Nephron (organoid): ENCODE measurements at regions not wholly inside any gene's neighbourhood (a gene's known extent, or its start where the extent isn't known, plus 50 kb on each side); places are given as distances from the start of the nearest gene placed in this dataset.

Experiments
- H3K27ac Mint-ChIP-seq, 3 experiments: 2 replicates each; pipeline ENCODE4 v1.8.0; 2020; ENCODE audit warnings: mixed read lengths in 3 of 3, mild to moderate bottlenecking in 2 of 3, moderate library complexity in 1 of 3
- H3K27me3 Mint-ChIP-seq: 2 replicates; pipeline ENCODE4 v1.8.0; 2021; ENCODE audit warnings: low read depth, mild to moderate bottlenecking, moderate library complexity, mixed read lengths
- H3K36me3 Mint-ChIP-seq: 2 replicates; pipeline ENCODE4 v1.8.0; 2020; ENCODE audit warnings: low read depth, mixed read lengths
- H3K4me1 Mint-ChIP-seq: 2 replicates; pipeline ENCODE4 v1.8.0; 2020; ENCODE audit warnings: mixed read lengths
- H3K4me3 Mint-ChIP-seq, 3 experiments: 2 replicates each; pipeline ENCODE4 v1.8.0; 2020; ENCODE audit warnings: mild to moderate bottlenecking in 3 of 3, mixed read lengths in 3 of 3, moderate library complexity in 2 of 3
- H3K9me3 Mint-ChIP-seq: 2 replicates; pipeline ENCODE4 v1.8.0; 2020; ENCODE audit warnings: mixed read lengths
- TF ChIP-seq, protein P1 (sequence below), 3 experiments: fragments of 200-600 bp; sonication (generic); IDR thresholded peaks; one replicate each; pipeline ENCODE4 v1.5.0; 2021; ENCODE audit warnings: antibody characterized with exemption in 3 of 3; ENCODE audit not compliant: unreplicated experiment in 3 of 3

- no peaks in the 10 kb centered on the region for H3K9me3 Mint-ChIP-seq
- H3K4me1 Mint-ChIP-seq: no peaks in the 10 kb centered on the region
- no peak overlapping the region for H3K4me3 Mint-ChIP-seq
- H3K36me3 Mint-ChIP-seq: no peaks in the 10 kb centered on the region
- H3K27me3 Mint-ChIP-seq: no peaks in the 10 kb centered on the region
- TF ChIP-seq, protein P1, sequence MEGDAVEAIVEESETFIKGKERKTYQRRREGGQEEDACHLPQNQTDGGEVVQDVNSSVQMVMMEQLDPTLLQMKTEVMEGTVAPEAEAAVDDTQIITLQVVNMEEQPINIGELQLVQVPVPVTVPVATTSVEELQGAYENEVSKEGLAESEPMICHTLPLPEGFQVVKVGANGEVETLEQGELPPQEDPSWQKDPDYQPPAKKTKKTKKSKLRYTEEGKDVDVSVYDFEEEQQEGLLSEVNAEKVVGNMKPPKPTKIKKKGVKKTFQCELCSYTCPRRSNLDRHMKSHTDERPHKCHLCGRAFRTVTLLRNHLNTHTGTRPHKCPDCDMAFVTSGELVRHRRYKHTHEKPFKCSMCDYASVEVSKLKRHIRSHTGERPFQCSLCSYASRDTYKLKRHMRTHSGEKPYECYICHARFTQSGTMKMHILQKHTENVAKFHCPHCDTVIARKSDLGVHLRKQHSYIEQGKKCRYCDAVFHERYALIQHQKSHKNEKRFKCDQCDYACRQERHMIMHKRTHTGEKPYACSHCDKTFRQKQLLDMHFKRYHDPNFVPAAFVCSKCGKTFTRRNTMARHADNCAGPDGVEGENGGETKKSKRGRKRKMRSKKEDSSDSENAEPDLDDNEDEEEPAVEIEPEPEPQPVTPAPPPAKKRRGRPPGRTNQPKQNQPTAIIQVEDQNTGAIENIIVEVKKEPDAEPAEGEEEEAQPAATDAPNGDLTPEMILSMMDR (IDR thresholded peaks at IDR 0.05; ENCODE audit: unreplicated experiment in 3 of 3): no peak
- no peak overlapping the region for H3K27ac Mint-ChIP-seq
Observed at GRCh38 chr4:132596186-132596585, 552.9 kb upstream of the PCDH10 start.

DNA sequence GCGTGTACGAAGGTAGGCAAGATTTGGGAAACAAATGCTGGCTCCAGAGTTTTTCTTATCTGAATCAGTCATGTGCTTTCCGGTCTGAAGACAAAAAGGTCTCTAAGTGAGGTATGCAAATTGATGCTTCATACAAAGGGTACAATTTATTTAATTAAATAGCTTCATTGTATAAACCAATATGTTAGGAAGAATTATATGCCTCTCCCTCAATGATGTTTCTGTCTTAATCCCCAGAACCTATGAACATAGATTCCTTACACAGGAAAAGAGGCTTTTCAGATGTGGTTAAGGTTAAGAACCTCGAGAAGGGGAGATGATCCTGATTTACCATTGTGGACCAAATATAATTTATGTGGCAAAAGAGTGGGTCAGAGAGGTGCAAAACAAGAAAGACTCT lies 543.5 kb upstream of the PCDH10 start:
- no peak overlapping the region for H3K27ac Mint-ChIP-seq
- no peaks in the 10 kb centered on the region for H3K4me1 Mint-ChIP-seq
- H3K9me3 Mint-ChIP-seq: no peaks in the 10 kb centered on the region
- H3K36me3 Mint-ChIP-seq: no peaks in the 10 kb centered on the region
- TF ChIP-seq, protein P1 (IDR thresholded peaks at IDR 0.05; ENCODE audit: unreplicated experiment in 3 of 3): no peak
- no peak overlapping the region for H3K4me3 Mint-ChIP-seq
- H3K27me3 Mint-ChIP-seq: no peaks in the 10 kb centered on the region

DNA sequence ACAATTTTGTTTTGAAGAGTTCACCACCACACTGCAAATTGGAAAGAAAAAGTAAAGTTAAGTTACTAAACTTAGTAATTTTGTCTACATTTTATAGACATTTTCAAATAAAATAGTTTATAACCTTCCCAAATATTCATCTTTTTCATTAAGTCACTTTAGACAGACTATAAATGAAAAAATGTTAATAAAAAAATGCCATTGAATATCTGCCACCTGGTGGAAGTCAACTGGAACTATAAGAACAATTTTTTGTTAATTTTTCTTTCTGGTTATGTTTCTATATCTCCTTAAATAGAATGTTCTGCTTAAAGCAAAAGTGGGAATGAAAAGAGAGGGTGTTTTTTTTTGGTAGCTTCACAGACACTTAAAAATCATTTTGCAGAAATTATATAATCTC lies 534.4 kb upstream of the PCDH10 start:
- Mint-ChIP-seq H3K27ac (no peak overlapping the region), H3K36me3 (no peaks in the 10 kb centered on the region), H3K9me3 (peaks cover 13% of the 10 kb centered on the region), H3K27me3 (no peaks in the 10 kb centered on the region), H3K4me3 (no peak overlapping the region), H3K4me1 (no peaks in the 10 kb centered on the region)
- TF ChIP-seq, protein P1 (IDR thresholded peaks at IDR 0.05; ENCODE audit: unreplicated experiment in 3 of 3): peak; percentile 38 to 64 (median 48)

DNA sequence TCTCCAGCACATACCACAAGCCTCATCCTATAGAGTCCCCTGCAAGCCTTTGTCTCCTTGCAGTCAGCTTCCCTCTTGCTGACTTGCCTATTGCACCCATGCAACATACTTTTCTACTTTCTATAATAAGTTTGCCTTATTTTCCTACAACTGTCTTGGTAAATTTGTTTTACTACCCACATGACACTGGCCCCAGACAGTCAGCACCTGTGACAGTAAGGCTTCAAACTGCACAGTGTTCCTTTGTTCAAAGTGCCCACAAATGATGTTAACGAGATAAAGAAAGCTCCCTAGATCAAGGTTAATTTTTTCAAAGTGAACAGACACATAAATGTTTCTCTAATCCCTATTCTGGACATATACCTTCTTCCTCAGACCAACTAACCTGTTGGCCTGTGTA lies 529.1 kb upstream of the PCDH10 start:
- Mint-ChIP-seq H3K27ac (no peak overlapping the region), H3K4me3 (no peak overlapping the region), H3K4me1 (no peaks in the 10 kb centered on the region), H3K27me3 (no peaks in the 10 kb centered on the region), H3K36me3 (no peaks in the 10 kb centered on the region), H3K9me3 (peaks cover 13% of the 10 kb centered on the region)
- TF ChIP-seq, protein P1 (IDR thresholded peaks at IDR 0.05; ENCODE audit: unreplicated experiment in 3 of 3): no peak

- Mint-ChIP-seq H3K36me3 (no peaks in the 10 kb centered on the region), H3K4me3 (no peak overlapping the region), H3K27me3 (no peaks in the 10 kb centered on the region), H3K27ac (no peak overlapping the region), H3K9me3 (peaks cover 4% of the 10 kb centered on the region), H3K4me1 (no peaks in the 10 kb centered on the region)
- TF ChIP-seq, protein P1 (IDR thresholded peaks at IDR 0.05; ENCODE audit: unreplicated experiment in 3 of 3): peak; percentile 77 to 95 (median 85)
Observed at GRCh38 chr4:132642016-132642817, 506.9 kb upstream of the PCDH10 start.

GRCh38 chr4:132646186-132646585 lies 502.9 kb upstream of the PCDH10 start:
- H3K4me3 Mint-ChIP-seq: no peak overlapping the region
- H3K27ac Mint-ChIP-seq: no peak overlapping the region
- no peaks in the 10 kb centered on the region for H3K9me3 Mint-ChIP-seq
- no peaks in the 10 kb centered on the region for H3K36me3 Mint-ChIP-seq
- H3K27me3 Mint-ChIP-seq: no peaks in the 10 kb centered on the region
- TF ChIP-seq, protein P1 (IDR thresholded peaks at IDR 0.05; ENCODE audit: unreplicated experiment in 3 of 3): no peak
- H3K4me1 Mint-ChIP-seq: no peaks in the 10 kb centered on the region
